Tibial nerve (tissue), 3 donors: ENCODE measurements at regions not wholly inside any gene's neighbourhood (a gene's known extent, or its start where the extent isn't known, plus 50 kb on each side); places are given as distances from the start of the nearest gene placed in this dataset.

ENCODE experiments used
- POLR2A ChIP-seq, 2 donors: fragments of 450-650 bp; IDR thresholded peaks; one replicate each; pipeline ENCODE4 v1.6.1; 2017; ENCODE audit warnings: antibody characterized with exemption in 2 of 2, mild to moderate bottlenecking in 2 of 2, moderate library complexity in 2 of 2
- TF ChIP-seq, protein P1 (sequence below), 5 experiments: fragments of 200-600 bp in 3 of 5; fragments of 450-650 bp in 2 of 5; sonication (generic) in 3 of 5; IDR thresholded peaks; one replicate each; pipeline ENCODE4 v1.5.1; 2016 to 2019; ENCODE audit warnings: antibody characterized with exemption in 5 of 5, mild to moderate bottlenecking in 3 of 5, moderate library complexity in 2 of 5

DNA sequence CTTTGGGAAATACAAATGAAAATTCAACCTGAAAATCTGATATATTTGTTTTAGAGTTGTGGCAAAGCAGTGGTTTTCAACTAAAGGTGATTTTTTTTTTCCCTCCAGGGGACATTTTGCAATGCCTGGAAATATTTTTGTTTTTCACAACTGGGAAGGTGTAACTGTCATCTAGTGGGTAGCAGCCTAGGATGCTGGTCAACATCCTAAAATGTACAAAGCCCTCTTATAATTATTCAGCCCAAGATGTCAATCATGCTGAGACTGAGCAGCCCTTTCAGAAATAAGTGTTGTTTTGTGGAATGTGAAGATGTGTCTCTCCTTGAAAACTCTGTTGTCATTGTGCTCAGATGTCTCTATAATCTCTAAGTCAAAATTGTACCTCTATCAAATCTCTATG is 95.2 kb upstream of the NCAM2 start:
- no peak for TF ChIP-seq POLR2A (IDR thresholded peaks at IDR 0.05)
- TF ChIP-seq, protein P1, sequence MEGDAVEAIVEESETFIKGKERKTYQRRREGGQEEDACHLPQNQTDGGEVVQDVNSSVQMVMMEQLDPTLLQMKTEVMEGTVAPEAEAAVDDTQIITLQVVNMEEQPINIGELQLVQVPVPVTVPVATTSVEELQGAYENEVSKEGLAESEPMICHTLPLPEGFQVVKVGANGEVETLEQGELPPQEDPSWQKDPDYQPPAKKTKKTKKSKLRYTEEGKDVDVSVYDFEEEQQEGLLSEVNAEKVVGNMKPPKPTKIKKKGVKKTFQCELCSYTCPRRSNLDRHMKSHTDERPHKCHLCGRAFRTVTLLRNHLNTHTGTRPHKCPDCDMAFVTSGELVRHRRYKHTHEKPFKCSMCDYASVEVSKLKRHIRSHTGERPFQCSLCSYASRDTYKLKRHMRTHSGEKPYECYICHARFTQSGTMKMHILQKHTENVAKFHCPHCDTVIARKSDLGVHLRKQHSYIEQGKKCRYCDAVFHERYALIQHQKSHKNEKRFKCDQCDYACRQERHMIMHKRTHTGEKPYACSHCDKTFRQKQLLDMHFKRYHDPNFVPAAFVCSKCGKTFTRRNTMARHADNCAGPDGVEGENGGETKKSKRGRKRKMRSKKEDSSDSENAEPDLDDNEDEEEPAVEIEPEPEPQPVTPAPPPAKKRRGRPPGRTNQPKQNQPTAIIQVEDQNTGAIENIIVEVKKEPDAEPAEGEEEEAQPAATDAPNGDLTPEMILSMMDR (IDR thresholded peaks at IDR 0.05) = no peak
